AG04450 (cell line): ENCODE measurements at regions not wholly inside any gene's neighbourhood (a gene's known extent, or its start where the extent isn't known, plus 50 kb on each side); places are given as distances from the start of the nearest gene placed in this dataset.

Experiments used
- CTCF ChIA-PET: fragments of 300-600, 350-600 bp; formaldehyde crosslinking; extraction: SDS; loops from one replicate; lab custom pipeline; 2022; ENCODE audit warnings: antibody characterized with exemption, inconsistent platforms; lab: Charles Lee
- POLR2A ChIA-PET: fragments of 350-600 bp; formaldehyde crosslinking; extraction: SDS; loops from one replicate; lab custom pipeline; 2021; ENCODE audit warnings: antibody characterized with exemption, inconsistent platforms; lab: Yijun Ruan, JAX
- DNase-seq: peaks from one replicate; pipeline ENCODE4 v3.0.0-alpha.2; 2011; ENCODE audit warnings: low read depth, low spot score
- H3K27ac ChIP-seq: one replicate; pipeline ENCODE4 v1.5.1; 2012; ENCODE audit warnings: low read depth, low read length, control low read depth
- H3K27me3 ChIP-seq: one replicate; pipeline ENCODE4 v1.6.0; 2012; ENCODE audit warnings: low read length; ENCODE audit not compliant: control insufficient read depth, insufficient read depth
- H3K4me3 ChIP-seq: 2 replicates; pipeline ENCODE4 v1.5.1; 2011; ENCODE audit warnings: mild to moderate bottlenecking, low read depth, low read length, control low read depth
- H3K9me3 ChIP-seq: 2 replicates; pipeline ENCODE4 v1.5.1; 2012; ENCODE audit warnings: low read length; ENCODE audit not compliant: control insufficient read depth, insufficient read depth
- TF ChIP-seq, protein P1 (sequence below): IDR thresholded peaks from 2 replicates; pipeline ENCODE4 v1.5.1; 2011; ENCODE audit warnings: low read depth, low read length, control low read depth, inconsistent platforms

DNA sequence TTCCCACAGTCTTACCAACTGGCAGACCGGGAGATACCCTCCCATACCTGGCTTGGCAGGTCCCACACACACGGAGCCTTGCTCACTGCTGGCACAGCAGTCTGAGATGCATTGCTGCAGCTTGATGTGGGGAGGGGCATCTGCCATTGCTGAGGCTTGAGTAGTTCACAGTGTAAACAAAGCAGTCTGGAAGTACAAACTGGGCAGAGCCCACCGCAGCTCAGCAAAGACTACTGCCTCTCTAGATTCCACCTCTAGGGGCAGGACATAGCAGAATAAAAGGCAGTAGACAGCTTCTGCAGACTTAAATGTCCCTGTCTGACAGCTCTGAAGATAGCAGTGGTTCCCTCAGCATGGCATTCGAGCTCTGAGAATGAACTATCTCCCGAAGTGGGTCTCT is 69.6 kb upstream of the RELN start:
- Histone ChIP-seq H3K27ac (no peak overlapping the region), H3K4me3 (no peak overlapping the region), H3K9me3 (no peaks in the 10 kb centered on the region), H3K27me3 (peaks cover 3% of the 10 kb centered on the region)
- DNase-seq: no peak
- TF ChIP-seq, protein P1, sequence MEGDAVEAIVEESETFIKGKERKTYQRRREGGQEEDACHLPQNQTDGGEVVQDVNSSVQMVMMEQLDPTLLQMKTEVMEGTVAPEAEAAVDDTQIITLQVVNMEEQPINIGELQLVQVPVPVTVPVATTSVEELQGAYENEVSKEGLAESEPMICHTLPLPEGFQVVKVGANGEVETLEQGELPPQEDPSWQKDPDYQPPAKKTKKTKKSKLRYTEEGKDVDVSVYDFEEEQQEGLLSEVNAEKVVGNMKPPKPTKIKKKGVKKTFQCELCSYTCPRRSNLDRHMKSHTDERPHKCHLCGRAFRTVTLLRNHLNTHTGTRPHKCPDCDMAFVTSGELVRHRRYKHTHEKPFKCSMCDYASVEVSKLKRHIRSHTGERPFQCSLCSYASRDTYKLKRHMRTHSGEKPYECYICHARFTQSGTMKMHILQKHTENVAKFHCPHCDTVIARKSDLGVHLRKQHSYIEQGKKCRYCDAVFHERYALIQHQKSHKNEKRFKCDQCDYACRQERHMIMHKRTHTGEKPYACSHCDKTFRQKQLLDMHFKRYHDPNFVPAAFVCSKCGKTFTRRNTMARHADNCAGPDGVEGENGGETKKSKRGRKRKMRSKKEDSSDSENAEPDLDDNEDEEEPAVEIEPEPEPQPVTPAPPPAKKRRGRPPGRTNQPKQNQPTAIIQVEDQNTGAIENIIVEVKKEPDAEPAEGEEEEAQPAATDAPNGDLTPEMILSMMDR: no peak
- ChIA-PET POLR2A (no interaction called here), CTCF (no interaction called here)

DNA sequence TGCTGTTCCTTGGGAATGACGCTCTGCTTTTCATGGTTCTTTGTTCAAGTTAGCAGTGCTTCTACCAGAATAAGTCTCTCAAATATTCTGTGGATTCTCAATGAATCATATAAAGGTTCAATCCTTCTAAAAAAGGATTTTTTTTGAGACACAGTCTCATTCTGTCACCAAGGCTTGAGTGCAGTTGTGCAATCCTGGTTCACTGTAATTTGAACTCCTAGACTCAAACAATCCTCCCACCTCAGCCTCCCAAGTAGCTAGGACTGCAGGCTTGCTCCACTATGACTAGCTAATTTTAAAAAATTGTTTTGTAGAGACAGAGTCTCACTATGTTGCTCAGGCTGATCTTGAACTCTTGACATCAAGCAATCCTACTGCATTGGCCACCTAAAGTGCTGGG is 64.9 kb upstream of the RELN start:
- DNase-seq: no peak
- peaks cover 3% of the 10 kb centered on the region for H3K27me3 ChIP-seq
- TF ChIP-seq, protein P1: no peak
- CTCF ChIA-PET: no interaction called here
- no peak overlapping the region for H3K4me3 ChIP-seq
- no peak overlapping the region for H3K27ac ChIP-seq
- POLR2A ChIA-PET: no interaction called here
- no peaks in the 10 kb centered on the region for H3K9me3 ChIP-seq

DNA sequence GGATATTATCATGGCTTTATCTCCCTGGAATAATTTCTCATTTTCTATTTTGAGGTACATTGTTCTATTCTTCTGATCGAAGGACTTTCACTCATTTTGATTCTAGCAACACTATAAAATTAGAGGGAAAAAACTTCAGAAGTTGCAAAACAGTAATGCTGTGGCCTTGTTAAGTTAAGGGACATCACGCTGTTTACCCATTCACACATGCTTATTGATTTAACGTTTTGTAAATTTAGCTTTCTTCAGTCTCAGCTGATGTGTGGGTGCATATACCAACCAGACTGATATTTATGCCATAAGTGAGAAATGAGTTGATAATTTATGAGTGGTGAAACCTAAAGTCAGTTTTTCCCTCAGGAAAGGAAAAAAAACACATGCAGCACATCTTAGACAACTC is 63.5 kb upstream of the RELN start:
- ChIA-PET POLR2A (no interaction called here), CTCF (no interaction called here)
- TF ChIP-seq, protein P1: no peak
- DNase-seq: no peak
- no peak overlapping the region for H3K4me3 ChIP-seq
- peaks cover 4% of the 10 kb centered on the region for H3K27me3 ChIP-seq
- H3K27ac ChIP-seq: no peak overlapping the region
- no peaks in the 10 kb centered on the region for H3K9me3 ChIP-seq

DNA sequence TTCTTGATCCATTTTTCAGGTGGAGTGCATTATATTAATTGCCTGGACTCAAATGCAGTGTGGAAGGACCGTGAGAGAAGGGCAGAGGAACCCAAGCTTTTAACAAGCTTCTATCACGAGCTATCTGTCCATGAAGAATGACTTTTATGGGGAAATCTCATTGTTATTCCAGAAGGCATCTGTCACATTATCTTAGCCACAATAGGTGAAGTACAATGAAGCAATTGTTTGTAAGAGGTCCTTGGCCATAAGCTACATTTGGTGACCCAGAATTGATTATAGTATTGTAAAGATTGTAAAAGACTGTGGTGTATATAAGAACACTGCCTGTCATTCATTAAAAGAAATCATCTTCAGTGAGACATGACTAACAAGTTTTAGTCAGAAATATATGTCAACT is 58.6 kb upstream of the RELN start:
- ChIA-PET CTCF (no interaction called here), POLR2A (no interaction called here)
- Histone ChIP-seq H3K9me3 (no peaks in the 10 kb centered on the region), H3K27ac (no peak overlapping the region), H3K27me3 (peaks cover 2% of the 10 kb centered on the region), H3K4me3 (no peak overlapping the region)
- TF ChIP-seq, protein P1: no peak
- DNase-seq: no peak

DNA sequence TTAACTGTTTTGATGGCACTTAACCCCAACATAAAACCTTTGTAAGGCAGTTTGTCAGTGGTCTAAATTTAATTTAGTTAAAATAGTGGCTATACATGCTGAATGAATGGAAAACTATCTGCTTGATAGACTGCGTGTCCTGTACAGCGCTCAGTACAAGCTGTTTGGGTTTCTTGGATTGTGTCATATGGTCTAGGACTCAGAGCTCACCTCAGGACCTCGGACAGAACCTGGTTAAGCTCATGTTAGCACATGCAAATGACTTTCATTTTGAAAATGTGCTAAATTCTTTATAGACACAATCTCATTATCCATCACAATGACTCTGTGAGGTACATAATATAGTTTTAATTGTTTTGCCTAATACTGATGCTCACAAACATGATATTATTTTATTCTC is 55.7 kb upstream of the RELN start:
- POLR2A ChIA-PET: no interaction called here
- Histone ChIP-seq H3K9me3 (no peaks in the 10 kb centered on the region), H3K27me3 (peaks cover 2% of the 10 kb centered on the region), H3K4me3 (no peak overlapping the region), H3K27ac (no peak overlapping the region)
- DNase-seq: no peak
- CTCF ChIA-PET: no interaction called here
- TF ChIP-seq, protein P1: no peak
